ENCODE measurements at regions not wholly inside any gene's neighbourhood (a gene's known extent, or its start where the extent isn't known, plus 50 kb on each side); places are given as distances from the start of the nearest gene placed in this dataset.

DNA sequence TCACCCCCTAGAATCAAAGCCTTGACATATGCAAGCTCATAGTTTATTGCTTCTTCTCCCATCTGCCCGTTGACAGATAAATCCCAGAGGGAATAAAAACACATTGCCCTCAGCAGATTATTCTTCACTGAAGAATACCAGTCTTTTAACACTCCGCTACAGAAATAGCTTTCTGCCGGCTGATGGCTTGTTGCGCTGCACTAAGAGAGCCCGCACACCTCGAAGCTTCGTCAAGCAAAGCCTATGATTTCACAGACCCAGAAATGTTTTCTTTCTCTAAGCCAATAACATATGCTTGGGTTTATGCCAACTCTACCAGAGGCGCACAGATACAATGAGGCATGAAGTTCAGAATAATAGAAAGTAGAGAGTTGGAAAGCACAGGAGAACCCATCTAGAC is 208.9 kb upstream of the FOXQ1 start:
- intact Hi-C loops (cut with DNase I; ENCODE audit: low total_unique reads) = no loop called here
- TF ChIP-seq, protein P1, sequence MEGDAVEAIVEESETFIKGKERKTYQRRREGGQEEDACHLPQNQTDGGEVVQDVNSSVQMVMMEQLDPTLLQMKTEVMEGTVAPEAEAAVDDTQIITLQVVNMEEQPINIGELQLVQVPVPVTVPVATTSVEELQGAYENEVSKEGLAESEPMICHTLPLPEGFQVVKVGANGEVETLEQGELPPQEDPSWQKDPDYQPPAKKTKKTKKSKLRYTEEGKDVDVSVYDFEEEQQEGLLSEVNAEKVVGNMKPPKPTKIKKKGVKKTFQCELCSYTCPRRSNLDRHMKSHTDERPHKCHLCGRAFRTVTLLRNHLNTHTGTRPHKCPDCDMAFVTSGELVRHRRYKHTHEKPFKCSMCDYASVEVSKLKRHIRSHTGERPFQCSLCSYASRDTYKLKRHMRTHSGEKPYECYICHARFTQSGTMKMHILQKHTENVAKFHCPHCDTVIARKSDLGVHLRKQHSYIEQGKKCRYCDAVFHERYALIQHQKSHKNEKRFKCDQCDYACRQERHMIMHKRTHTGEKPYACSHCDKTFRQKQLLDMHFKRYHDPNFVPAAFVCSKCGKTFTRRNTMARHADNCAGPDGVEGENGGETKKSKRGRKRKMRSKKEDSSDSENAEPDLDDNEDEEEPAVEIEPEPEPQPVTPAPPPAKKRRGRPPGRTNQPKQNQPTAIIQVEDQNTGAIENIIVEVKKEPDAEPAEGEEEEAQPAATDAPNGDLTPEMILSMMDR (IDR thresholded peaks at IDR 0.05) = no peak

DNA sequence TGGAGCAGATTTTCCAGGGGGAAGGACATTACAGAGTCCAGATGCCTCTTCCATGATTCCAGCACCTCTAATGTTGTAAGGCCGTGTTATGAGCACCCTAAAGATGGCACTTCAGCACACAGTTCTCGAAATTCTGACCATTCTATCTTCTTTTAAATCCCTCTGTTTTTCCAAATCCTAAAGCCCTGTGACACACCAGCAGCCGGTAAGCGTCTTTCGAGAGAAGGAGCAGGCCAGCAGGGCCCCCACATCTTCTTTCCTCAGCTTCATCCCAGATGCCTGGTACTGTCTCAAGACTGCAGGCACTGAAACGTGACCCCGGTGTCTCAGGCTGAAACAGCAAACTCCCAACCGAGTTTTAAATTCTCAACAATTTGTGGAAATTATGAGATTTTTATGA is 211.6 kb upstream of the FOXQ1 start:
- peaks cover 0 to 15% of the 10 kb centered on the region in 2 donors for H3K27me3 ChIP-seq
- TF ChIP-seq, protein P1 (IDR thresholded peaks at IDR 0.05) = no peak

More for the DNA sequence above, 208.9 kb upstream of the FOXQ1 start:
- no peaks in the 10 kb centered on the region for H3K36me3 ChIP-seq
- H3K4me1 ChIP-seq = peaks cover 0 to 4% (median 0%) of the 10 kb centered on the region in 4 donors
- peaks cover 0 to 16% of the 10 kb centered on the region in 2 donors for H3K27me3 ChIP-seq
- H3K9me3 ChIP-seq = no peaks in the 10 kb centered on the region
- no peak overlapping the region for H3K4me3 ChIP-seq
- no peak for DNase-seq
- no peak overlapping the region for H3K27ac ChIP-seq

DNA sequence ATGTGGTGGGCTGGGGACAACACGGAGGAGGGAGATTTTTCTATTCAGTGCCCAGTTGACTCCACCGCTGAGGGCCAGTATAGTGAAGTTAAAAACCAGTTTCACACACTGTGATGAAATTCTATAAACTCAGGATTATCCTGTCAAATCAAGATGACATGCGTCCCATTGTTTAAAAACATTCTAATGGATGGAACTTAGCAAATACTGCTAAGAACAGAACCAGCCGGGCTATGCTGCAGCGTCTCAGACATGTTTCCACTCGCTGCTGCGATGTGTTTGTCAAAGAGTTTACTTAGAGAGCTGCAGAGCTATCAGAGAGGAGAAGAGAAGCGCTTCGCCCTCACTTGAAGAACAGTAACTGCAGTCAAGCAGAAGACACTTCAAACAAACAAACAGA is 212.6 kb upstream of the FOXQ1 start:
- H3K36me3 ChIP-seq = no peaks in the 10 kb centered on the region
- H3K27ac ChIP-seq = no peak overlapping the region
- DNase-seq = no peak
- H3K9me3 ChIP-seq = no peaks in the 10 kb centered on the region
- TF ChIP-seq, protein P1 (IDR thresholded peaks at IDR 0.05) = no peak
- H3K27me3 ChIP-seq = peaks cover 0 to 10% of the 10 kb centered on the region in 2 donors
- no peak overlapping the region for H3K4me3 ChIP-seq
- H3K4me1 ChIP-seq = peaks cover 0 to 4% (median 0%) of the 10 kb centered on the region in 4 donors
- intact Hi-C loops (cut with DNase I; ENCODE audit: low total_unique reads) = no loop called here

More for the DNA sequence above, 211.6 kb upstream of the FOXQ1 start:
- Histone ChIP-seq H3K9me3 (no peaks in the 10 kb centered on the region), H3K4me3 (no peak overlapping the region), H3K4me1 (peaks cover 0 to 4% (median 0%) of the 10 kb centered on the region in 4 donors), H3K36me3 (no peaks in the 10 kb centered on the region), H3K27ac (no peak overlapping the region)
- no peak for DNase-seq
- intact Hi-C loops (cut with DNase I; ENCODE audit: low total_unique reads) = no loop called here

DNA sequence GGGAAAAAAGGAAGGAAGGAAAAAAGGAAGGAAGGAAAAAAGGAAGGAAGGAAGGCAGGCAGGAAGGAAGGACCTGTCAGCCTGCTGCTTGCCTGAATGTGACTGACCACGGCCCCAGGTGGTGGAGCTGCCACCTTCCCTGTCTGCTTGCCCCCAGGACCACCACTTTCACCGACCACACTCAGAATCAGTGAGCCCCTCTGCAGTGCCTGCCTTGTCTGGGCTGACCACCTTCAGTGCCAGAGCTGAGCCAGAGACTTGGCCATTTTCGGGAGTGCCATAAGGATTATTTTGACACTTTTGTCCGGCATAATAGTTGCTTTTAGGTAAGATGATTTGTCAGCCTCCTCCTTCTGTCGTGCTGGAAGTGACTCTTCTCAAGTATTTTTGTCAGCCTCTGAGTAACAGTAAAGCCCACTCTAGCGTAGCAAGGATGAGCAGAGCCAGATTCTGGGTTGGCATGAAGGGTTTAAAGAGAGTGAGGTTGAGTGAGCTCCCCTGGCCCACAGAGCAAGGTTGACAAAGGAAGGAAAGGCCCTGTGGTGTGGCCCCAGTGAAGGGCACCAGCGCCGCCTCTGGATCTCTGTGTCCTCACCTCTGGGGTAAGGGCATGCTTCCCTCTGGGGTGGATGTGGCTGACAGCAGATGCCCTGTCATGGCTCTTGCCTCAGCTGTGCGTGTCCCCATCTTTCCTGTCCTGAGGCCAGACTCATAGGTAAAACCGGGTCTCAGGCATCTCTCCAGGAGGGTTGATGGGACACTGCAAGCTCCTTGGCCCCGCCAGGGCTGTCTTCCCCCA is 214.7 kb upstream of the FOXQ1 start:
- H3K4me3 ChIP-seq = no peak overlapping the region
- DNase-seq = no peak
- H3K4me1 ChIP-seq = no peaks in the 10 kb centered on the region
- H3K9me3 ChIP-seq = no peaks in the 10 kb centered on the region
- TF ChIP-seq, protein P1 (IDR thresholded peaks at IDR 0.05) = no peak
- intact Hi-C loops (cut with DNase I; ENCODE audit: low total_unique reads) = no loop called here
- H3K36me3 ChIP-seq = no peaks in the 10 kb centered on the region
- H3K27ac ChIP-seq = no peak overlapping the region
- H3K27me3 ChIP-seq = peaks cover 0 to 7% of the 10 kb centered on the region in 2 donors

DNA sequence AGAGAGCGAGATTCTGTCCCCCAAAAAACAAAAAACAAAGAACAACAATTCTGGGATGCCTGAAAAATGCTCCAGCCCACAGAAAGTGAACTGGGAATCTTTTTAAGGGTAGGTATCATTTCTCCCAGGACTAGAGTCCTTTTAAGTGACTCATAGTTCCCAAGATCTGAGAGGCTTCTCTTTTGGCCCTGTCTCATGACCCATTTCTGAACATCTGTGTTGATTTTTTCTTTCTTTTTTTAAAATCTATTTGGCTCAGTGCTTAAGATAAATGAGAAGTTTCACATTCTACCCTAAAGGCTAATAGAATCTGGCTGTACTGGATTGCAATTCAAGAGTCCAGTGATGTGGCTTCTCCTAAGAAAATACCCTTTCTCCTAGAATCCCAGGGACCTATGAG is 217.6 kb upstream of the FOXQ1 start:
- intact Hi-C loops (cut with DNase I; ENCODE audit: low total_unique reads) = no loop called here
- Histone ChIP-seq H3K36me3 (no peaks in the 10 kb centered on the region), H3K4me3 (no peak overlapping the region), H3K9me3 (no peaks in the 10 kb centered on the region), H3K27me3 (no peaks in the 10 kb centered on the region), H3K27ac (no peak overlapping the region), H3K4me1 (no peaks in the 10 kb centered on the region)
- no peak for DNase-seq
- TF ChIP-seq, protein P1 (IDR thresholded peaks at IDR 0.05) = no peak
